IPS-NIHi7 (cell line): ENCODE measurements at regions not wholly inside any gene's neighbourhood (a gene's known extent, or its start where the extent isn't known, plus 50 kb on each side); places are given as distances from the start of the nearest gene placed in this dataset.

ENCODE experiments used
- DNase-seq: peaks from one replicate; pipeline ENCODE4 v3.0.0; 2012; ENCODE audit warnings: mixed read lengths; ENCODE audit errors: extremely low spot score

GRCh38 chr2:100222844-100223243 lies 80.5 kb upstream of the AFF3 start:
- no peak for DNase-seq

GRCh38 chr2:100218552-100218951 lies 76.2 kb upstream of the AFF3 start:
- no peak for DNase-seq

- no peak for DNase-seq
These were observed 74.9 kb upstream of the AFF3 start for GRCh38 chr2:100217323-100217722.

- DNase-seq: no peak
These were observed 73.6 kb upstream of the AFF3 start for GRCh38 chr2:100216015-100216414.

GRCh38 chr2:100215371-100215770 lies 73.0 kb upstream of the AFF3 start:
- no peak for DNase-seq

GRCh38 chr2:100214265-100214971 lies 72.0 kb upstream of the AFF3 start:
- no peak for DNase-seq

- DNase-seq: no peak
These were observed 71.2 kb upstream of the AFF3 start for GRCh38 chr2:100213595-100213994.

- DNase-seq: no peak
These were observed 70.5 kb upstream of the AFF3 start for GRCh38 chr2:100212850-100213249.

GRCh38 chr2:100211521-100211920 lies 69.1 kb upstream of the AFF3 start:
- DNase-seq: no peak

- DNase-seq: no peak
These were observed 65.9 kb upstream of the AFF3 start for GRCh38 chr2:100208141-100208770.

GRCh38 chr2:100207411-100207885 lies 65.1 kb upstream of the AFF3 start:
- DNase-seq: no peak

- no peak for DNase-seq
These were observed 64.4 kb upstream of the AFF3 start for GRCh38 chr2:100206731-100207255.

GRCh38 chr2:100205174-100205573 lies 62.8 kb upstream of the AFF3 start:
- no peak for DNase-seq

GRCh38 chr2:100202567-100202966 lies 60.2 kb upstream of the AFF3 start:
- DNase-seq: no peak

GRCh38 chr2:100200985-100201384 lies 58.6 kb upstream of the AFF3 start:
- DNase-seq: no peak

GRCh38 chr2:100199421-100199820 lies 57.0 kb upstream of the AFF3 start:
- DNase-seq: no peak

- DNase-seq: no peak
These were observed 56.3 kb upstream of the AFF3 start for GRCh38 chr2:100198461-100199230.

GRCh38 chr2:100197631-100198153 lies 55.3 kb upstream of the AFF3 start:
- DNase-seq: peak; percentile 76

- no peak for DNase-seq
These were observed 54.5 kb upstream of the AFF3 start for GRCh38 chr2:100196786-100197494.

GRCh38 chr2:100195942-100196341 lies 53.6 kb upstream of the AFF3 start:
- no peak for DNase-seq

GRCh38 chr2:100194951-100195350 lies 52.6 kb upstream of the AFF3 start:
- no peak for DNase-seq

GRCh38 chr2:100193291-100193710 lies 50.9 kb upstream of the AFF3 start:
- no peak for DNase-seq
